ENCODE measurements at regions not wholly inside any gene's neighbourhood (a gene's known extent, or its start where the extent isn't known, plus 50 kb on each side); places are given as distances from the start of the nearest gene placed in this dataset.

GRCh38 chr15:37298271-37298670, 197.9 kb upstream of the MEIS2 start:
- H3K4me3 ChIP-seq (ENCODE audit: low read depth, low read length): no peak overlapping the region
- DNase-seq: no peak
- in situ Hi-C loops (cut with HindIII; ENCODE audit: low pct_ligation_motif_present, low sequenced_read_pairs): no loop called here
- H3K27ac ChIP-seq: no peak overlapping the region
- no peaks in the 10 kb centered on the region for H3K36me3 ChIP-seq (replicated peaks)
- H3K27me3 ChIP-seq (replicated peaks): no peaks in the 10 kb centered on the region
- no peak for TF ChIP-seq CTCF (IDR thresholded peaks at IDR 0.05; ENCODE audit: low read depth, low read length, missing control alignments)

DNA sequence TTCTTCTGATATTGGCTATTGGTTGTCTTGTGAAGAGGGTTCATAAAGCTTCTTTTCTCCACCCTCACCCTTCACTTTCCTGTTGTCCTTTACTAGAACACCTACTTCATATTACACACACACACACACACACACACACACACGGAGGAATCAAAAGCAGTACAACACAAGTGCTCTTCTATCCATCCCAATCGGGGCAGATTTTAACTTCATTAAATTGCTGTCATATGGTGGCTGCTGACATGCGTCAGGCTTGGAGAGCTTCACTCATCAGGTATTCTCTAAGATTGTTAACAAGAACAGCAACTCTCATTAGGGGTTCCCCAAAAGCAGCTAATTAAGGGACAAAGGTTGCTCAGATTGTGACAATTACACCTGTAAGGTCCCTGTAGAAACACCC, 239.1 kb upstream of the MEIS2 start:
- no peak overlapping the region for H3K4me3 ChIP-seq (ENCODE audit: low read depth, low read length)
- TF ChIP-seq CTCF (IDR thresholded peaks at IDR 0.05; ENCODE audit: low read depth, low read length, missing control alignments): no peak
- H3K27ac ChIP-seq: no peak overlapping the region
- H3K27me3 ChIP-seq (replicated peaks): no peaks in the 10 kb centered on the region
- no peak for DNase-seq
- H3K36me3 ChIP-seq (replicated peaks): no peaks in the 10 kb centered on the region
- in situ Hi-C loops (cut with HindIII; ENCODE audit: low pct_ligation_motif_present, low sequenced_read_pairs): no loop called here

DNA sequence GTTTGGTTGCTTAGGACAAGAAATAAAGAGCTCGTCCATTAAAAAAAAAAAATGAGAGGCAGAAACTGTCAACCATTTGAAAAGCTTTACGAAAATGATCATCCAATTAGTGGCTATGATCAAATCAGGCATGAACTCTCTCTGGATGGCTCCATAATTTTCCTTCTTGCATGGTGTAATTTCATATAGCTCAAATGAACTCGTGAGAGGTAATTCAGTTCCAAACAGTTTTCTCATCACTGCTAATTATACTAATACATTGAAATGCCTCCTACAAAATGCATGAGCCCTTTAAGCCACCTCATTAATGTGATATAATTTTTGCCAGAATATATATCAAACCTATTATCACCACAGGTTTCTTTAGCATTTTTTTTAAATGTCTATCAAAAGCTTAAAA, 239.5 kb upstream of the MEIS2 start:
- no peak overlapping the region for H3K4me3 ChIP-seq (ENCODE audit: low read depth, low read length)
- no peaks in the 10 kb centered on the region for H3K36me3 ChIP-seq (replicated peaks)
- in situ Hi-C loops (cut with HindIII; ENCODE audit: low pct_ligation_motif_present, low sequenced_read_pairs): no loop called here
- DNase-seq: no peak
- no peak for TF ChIP-seq CTCF (IDR thresholded peaks at IDR 0.05; ENCODE audit: low read depth, low read length, missing control alignments)
- no peaks in the 10 kb centered on the region for H3K27me3 ChIP-seq (replicated peaks)
- no peak overlapping the region for H3K27ac ChIP-seq

GRCh38 chr15:37340438-37340837, 240.1 kb upstream of the MEIS2 start:
- TF ChIP-seq CTCF (IDR thresholded peaks at IDR 0.05; ENCODE audit: low read depth, low read length, missing control alignments): no peak
- Histone ChIP-seq H3K27ac (no peak overlapping the region), H3K27me3 (replicated peaks) (no peaks in the 10 kb centered on the region), H3K4me3 (ENCODE audit: low read depth, low read length) (no peak overlapping the region), H3K36me3 (replicated peaks) (no peaks in the 10 kb centered on the region)
- DNase-seq: no peak
- in situ Hi-C loops (cut with HindIII; ENCODE audit: low pct_ligation_motif_present, low sequenced_read_pairs): no loop called here

DNA sequence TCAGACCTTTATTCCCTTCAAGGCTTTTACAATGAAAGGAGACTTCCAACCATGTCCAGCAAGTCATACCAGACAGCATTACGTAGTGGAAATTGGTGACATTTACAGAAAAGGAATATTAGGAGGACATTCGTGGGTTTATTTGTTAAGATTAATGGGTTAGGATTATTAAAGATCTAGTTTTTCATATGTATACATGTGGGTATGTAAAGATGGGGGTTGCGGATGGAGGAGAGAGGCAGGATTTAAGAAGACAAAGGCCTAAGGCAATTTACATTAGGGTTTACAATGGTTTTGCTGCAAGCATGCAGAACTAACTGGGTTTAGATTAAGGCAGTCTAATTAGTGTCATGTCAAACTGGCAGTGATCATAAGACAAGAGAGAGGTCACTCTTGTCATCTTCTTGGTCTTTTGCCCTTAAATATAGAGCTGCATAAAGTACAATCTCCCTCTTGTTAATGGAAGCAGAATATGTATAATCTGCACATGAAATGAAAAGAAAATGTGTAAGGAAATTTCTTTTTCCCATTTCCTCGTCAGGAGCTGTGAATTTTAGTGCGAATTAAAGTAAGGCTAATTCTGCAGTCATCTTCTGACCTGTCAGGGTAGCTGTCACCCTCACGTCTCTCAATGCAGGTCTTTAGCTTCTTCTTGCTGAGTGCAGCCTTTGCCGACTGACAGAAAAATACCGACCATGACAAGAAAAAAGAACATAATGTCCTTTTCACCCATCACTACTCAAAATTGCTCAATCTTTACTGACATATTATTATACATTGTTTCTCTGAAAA, 258.9 kb upstream of the MEIS2 start:
- H3K4me3 ChIP-seq (ENCODE audit: low read depth, low read length): no peak overlapping the region
- in situ Hi-C loops (cut with HindIII; ENCODE audit: low pct_ligation_motif_present, low sequenced_read_pairs): no loop called here
- H3K36me3 ChIP-seq (replicated peaks): no peaks in the 10 kb centered on the region
- TF ChIP-seq CTCF (IDR thresholded peaks at IDR 0.05; ENCODE audit: low read depth, low read length, missing control alignments): no peak
- H3K27me3 ChIP-seq (replicated peaks): no peaks in the 10 kb centered on the region
- no peak for DNase-seq
- no peak overlapping the region for H3K27ac ChIP-seq

GRCh38 chr15:37359893-37360290, 259.5 kb upstream of the MEIS2 start:
- Histone ChIP-seq H3K27ac (no peak overlapping the region), H3K36me3 (replicated peaks) (no peaks in the 10 kb centered on the region), H3K4me3 (ENCODE audit: low read depth, low read length) (no peak overlapping the region), H3K27me3 (replicated peaks) (no peaks in the 10 kb centered on the region)
- no peak for DNase-seq
- no peak for TF ChIP-seq CTCF (IDR thresholded peaks at IDR 0.05; ENCODE audit: low read depth, low read length, missing control alignments)
- in situ Hi-C loops (cut with HindIII; ENCODE audit: low pct_ligation_motif_present, low sequenced_read_pairs): no loop called here

Data from brain microvascular endothelial cell (primary cell).